NCI-H187 treated with DMSO at 0.1 percent for 48 hours (cell line): ENCODE measurements at regions not wholly inside any gene's neighbourhood (a gene's known extent, or its start where the extent isn't known, plus 50 kb on each side); places are given as distances from the start of the nearest gene placed in this dataset.
"Not testable (repeated sequence)": the region's sequence is repeated elsewhere in the genome, so short reads cannot be mapped to it uniquely, and the experiment has no call there.

Source experiments
- DNase-seq: peaks from one replicate; lab custom pipeline; 2025; lab: John Stamatoyannopoulos, UW

- DNase-seq, result no peak
Observed at GRCh38 chr2:3115301-3116042, 262.1 kb downstream of the EIPR1 start.

- no peak for DNase-seq
Observed at GRCh38 chr2:3114406-3115185, 263.0 kb downstream of the EIPR1 start.

GRCh38 chr2:3113769-3114168 is 263.8 kb downstream of the EIPR1 start:
- DNase-seq, result no peak

GRCh38 chr2:3113122-3113521 is 264.5 kb downstream of the EIPR1 start:
- no peak for DNase-seq

GRCh38 chr2:3112553-3112952 is 265.1 kb downstream of the EIPR1 start:
- DNase-seq, result no peak

GRCh38 chr2:3112131-3112530 is 265.5 kb downstream of the EIPR1 start:
- DNase-seq, result no peak

GRCh38 chr2:3110994-3111666 is 266.5 kb downstream of the EIPR1 start:
- no peak for DNase-seq

GRCh38 chr2:3110555-3110954 is 267.1 kb downstream of the EIPR1 start:
- DNase-seq, result no peak

GRCh38 chr2:3108710-3109702 is 268.6 kb downstream of the EIPR1 start:
- no peak for DNase-seq

- DNase-seq, result no peak
Observed at GRCh38 chr2:3108105-3108504, 269.5 kb downstream of the EIPR1 start.

- DNase-seq, result no peak
Observed at GRCh38 chr2:3107567-3107966, 270.1 kb downstream of the EIPR1 start.

- no peak for DNase-seq
Observed at GRCh38 chr2:3105814-3106569, 271.6 kb downstream of the EIPR1 start.

GRCh38 chr2:3104958-3105813 is 272.4 kb downstream of the EIPR1 start:
- DNase-seq, result not testable (repeated sequence)

- DNase-seq, result no peak
Observed at GRCh38 chr2:3104261-3104660, 273.4 kb downstream of the EIPR1 start.

- DNase-seq, result no peak
Observed at GRCh38 chr2:3102922-3103569, 274.6 kb downstream of the EIPR1 start.

GRCh38 chr2:3102081-3102921 is 275.3 kb downstream of the EIPR1 start:
- DNase-seq, result no peak

GRCh38 chr2:3101016-3101942 is 276.3 kb downstream of the EIPR1 start:
- DNase-seq, result no peak
